ENCODE measurements at regions not wholly inside any gene's neighbourhood (a gene's known extent, or its start where the extent isn't known, plus 50 kb on each side); places are given as distances from the start of the nearest gene placed in this dataset.

DNA sequence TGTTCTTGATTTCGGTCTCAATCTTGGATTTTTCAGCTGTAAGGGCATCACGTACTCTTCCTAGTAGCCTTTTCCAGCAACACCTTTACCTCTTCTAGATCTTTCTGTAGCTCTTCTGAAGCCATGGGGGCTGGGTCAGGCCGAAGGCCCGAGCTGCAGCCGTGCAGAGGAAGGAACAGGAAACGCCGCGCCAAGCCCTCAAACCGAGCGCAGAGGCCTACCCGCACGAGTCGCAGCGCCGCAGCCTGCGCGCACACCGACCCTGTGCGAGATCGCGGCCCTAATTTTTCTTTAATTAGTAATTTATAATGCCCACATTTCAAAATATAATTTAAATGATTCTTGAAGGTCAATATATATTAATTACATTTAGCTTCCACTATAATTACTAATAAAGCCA, 483.8 kb downstream of the NUP35 start:
- H3K4me3 ChIP-seq (replicated peaks in 1 of 2; ENCODE audit: low read depth in 2 of 2, low read length in 2 of 2) = no peak overlapping the region
- DNase-seq (ENCODE audit: low read depth in 2 of 2) = no peak
- TF ChIP-seq, protein P1, sequence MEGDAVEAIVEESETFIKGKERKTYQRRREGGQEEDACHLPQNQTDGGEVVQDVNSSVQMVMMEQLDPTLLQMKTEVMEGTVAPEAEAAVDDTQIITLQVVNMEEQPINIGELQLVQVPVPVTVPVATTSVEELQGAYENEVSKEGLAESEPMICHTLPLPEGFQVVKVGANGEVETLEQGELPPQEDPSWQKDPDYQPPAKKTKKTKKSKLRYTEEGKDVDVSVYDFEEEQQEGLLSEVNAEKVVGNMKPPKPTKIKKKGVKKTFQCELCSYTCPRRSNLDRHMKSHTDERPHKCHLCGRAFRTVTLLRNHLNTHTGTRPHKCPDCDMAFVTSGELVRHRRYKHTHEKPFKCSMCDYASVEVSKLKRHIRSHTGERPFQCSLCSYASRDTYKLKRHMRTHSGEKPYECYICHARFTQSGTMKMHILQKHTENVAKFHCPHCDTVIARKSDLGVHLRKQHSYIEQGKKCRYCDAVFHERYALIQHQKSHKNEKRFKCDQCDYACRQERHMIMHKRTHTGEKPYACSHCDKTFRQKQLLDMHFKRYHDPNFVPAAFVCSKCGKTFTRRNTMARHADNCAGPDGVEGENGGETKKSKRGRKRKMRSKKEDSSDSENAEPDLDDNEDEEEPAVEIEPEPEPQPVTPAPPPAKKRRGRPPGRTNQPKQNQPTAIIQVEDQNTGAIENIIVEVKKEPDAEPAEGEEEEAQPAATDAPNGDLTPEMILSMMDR (IDR thresholded peaks at IDR 0.05; ENCODE audit: low read depth, low read length) = no peak

DNA sequence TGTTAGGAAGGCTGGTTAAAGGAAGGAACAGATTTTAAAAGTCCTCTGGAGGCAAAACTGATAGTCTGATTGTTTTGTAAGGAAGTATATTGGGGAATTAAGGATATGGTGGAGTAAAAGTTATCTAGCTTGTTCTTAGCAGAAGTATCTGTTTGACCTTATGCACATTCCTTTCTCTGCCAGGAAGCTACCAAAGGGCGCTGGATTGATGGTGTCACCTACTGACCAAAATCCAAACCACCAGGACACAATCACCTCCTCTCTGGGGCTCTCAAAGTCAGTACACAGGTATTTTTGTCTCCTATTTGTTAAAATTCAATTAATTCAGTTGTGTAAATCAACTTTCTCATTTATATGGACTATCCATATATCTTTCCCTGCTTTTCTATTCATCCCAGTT, 484.5 kb downstream of the NUP35 start:
- TF ChIP-seq, protein P1 (IDR thresholded peaks at IDR 0.05; ENCODE audit: low read depth, low read length) = no peak
- no peak for DNase-seq (ENCODE audit: low read depth in 2 of 2)
- H3K4me3 ChIP-seq (replicated peaks in 1 of 2; ENCODE audit: low read depth in 2 of 2, low read length in 2 of 2) = no peak overlapping the region

DNA sequence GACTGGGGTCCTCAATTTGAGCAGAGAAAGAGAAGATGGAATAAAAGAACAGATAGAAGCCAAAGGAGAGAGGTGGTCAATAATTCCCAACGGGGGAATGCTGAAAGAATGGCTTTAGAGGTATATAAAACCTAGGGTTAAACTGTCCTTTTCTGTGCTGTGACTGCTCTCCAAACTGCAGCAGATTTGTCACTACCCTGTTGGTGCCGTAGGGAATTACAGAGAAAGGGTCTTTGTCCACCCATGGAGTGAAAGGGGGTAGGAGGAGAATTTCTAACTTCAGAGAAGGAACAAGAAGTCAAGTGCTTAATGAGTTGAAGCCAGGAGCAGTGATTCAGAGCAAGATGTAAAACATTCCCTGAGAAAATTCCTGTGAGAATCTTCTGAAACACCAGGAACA, 486.5 kb downstream of the NUP35 start:
- no peak for DNase-seq (ENCODE audit: low read depth in 2 of 2)
- H3K4me3 ChIP-seq (replicated peaks in 1 of 2; ENCODE audit: low read depth in 2 of 2, low read length in 2 of 2) = no peak overlapping the region
- TF ChIP-seq, protein P1 (IDR thresholded peaks at IDR 0.05; ENCODE audit: low read depth, low read length) = no peak

DNA sequence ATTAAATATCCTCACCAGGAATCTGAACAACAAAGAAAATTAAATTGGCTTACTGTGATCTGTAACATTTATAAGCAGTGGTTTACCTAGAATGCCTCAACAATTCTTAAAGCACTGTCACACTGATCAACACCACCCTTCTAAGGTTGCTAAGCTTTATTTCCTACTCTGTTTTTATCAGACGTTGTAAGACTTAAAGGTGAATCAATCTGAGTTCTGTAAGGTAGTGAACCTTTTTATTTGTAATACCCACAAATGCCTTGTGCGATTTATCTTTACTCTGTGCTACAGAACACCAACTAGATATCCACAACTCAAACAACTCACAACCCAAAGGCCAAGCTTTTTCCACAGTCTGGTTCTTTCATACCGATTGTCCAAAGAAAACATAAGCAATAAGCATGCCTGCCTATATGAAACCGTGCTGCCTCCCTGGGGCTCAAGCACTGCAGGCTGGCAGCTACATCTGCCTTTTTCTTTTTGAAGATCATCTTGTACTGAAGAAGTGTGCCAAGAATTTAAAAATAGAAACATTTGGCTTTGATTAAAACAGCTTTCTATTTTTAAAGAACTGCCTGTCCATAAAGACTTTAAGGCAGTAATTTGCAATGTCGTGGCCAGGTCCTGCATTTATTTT, 490.7 kb downstream of the NUP35 start:
- no peak overlapping the region for H3K4me3 ChIP-seq (replicated peaks in 1 of 2; ENCODE audit: low read depth in 2 of 2, low read length in 2 of 2)
- TF ChIP-seq, protein P1 (IDR thresholded peaks at IDR 0.05; ENCODE audit: low read depth, low read length) = no peak
- DNase-seq (ENCODE audit: low read depth in 2 of 2) = no peak

DNA sequence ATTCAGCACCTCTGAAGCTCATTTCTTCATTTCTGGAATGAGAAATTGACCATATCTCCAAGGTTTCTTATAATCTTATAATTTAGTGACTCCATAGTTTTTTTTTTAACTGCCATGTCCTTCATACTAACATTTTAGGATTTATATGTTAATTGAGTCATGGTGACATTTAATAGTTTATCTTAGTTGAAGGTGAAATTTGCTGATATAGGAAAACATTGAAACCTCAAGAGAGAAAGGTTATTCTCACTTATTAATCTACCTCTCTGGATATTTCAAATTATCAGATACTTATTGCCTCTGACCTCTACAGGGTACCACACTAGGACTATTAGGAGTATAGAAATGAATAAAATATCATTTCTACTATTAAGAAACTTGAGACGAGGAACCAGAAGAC, 499.0 kb downstream of the NUP35 start:
- TF ChIP-seq, protein P1 (IDR thresholded peaks at IDR 0.05; ENCODE audit: low read depth, low read length) = no peak
- no peak for DNase-seq (ENCODE audit: low read depth in 2 of 2)
- H3K4me3 ChIP-seq (replicated peaks in 1 of 2; ENCODE audit: low read depth in 2 of 2, low read length in 2 of 2) = no peak overlapping the region

DNA sequence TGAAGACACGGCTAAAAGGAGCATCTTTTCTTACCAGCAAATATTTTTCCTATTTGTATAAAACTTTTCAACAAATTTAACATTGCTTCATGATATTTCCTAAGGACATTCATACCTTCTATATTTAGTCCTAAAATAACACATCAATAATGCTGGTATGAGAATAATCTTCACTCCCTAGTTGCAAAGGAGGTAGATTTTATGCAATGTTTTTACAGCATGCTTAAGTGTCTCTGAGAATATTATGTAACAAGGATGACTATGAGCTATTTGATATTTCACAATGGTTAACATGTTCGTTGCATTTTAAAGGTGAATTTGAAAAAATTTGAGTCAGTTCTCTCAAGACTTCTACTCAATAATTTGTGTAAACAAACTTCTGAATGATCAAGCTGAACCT, 506.7 kb downstream of the NUP35 start:
- TF ChIP-seq, protein P1 (IDR thresholded peaks at IDR 0.05; ENCODE audit: low read depth, low read length) = no peak
- no peak overlapping the region for H3K4me3 ChIP-seq (replicated peaks in 1 of 2; ENCODE audit: low read depth in 2 of 2, low read length in 2 of 2)
- DNase-seq (ENCODE audit: low read depth in 2 of 2) = no peak

DNA sequence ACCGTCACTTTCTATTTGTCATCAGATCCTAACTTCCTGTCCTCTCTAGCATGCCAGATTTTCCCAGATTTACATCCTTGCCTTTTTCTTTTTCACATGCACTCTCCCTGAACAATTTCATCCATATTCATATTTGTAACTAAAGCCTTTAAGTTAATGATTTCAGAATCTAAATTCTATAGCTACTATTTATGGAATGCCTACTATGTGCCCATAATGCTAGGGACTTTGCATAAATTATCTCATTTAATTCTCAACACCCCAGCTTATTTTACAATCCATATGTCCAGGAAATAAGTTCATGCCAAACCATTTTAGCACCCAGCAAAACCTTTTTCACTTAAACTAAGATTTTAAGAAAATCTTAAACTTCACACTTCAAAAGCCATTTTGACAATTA, 531.9 kb downstream of the NUP35 start:
- no peak for DNase-seq (ENCODE audit: low read depth in 2 of 2)
- no peak overlapping the region for H3K4me3 ChIP-seq (replicated peaks in 1 of 2; ENCODE audit: low read depth in 2 of 2, low read length in 2 of 2)
- TF ChIP-seq, protein P1 (IDR thresholded peaks at IDR 0.05; ENCODE audit: low read depth, low read length) = no peak
